ENCODE measurements at regions not wholly inside any gene's neighbourhood (a gene's known extent, or its start where the extent isn't known, plus 50 kb on each side); places are given as distances from the start of the nearest gene placed in this dataset.
A peak's percentile ranks its signal among the peaks of the same experiment; 100 is the strongest.

- Histone ChIP-seq H3K27me3 (no peaks in the 10 kb centered on the region), H3K4me1 (no peaks in the 10 kb centered on the region), H3K36me3 (no peaks in the 10 kb centered on the region), H3K9me3 (no peaks in the 10 kb centered on the region), H3K27ac (no peak overlapping the region), H3K4me3 (replicated peaks in 1 of 3) (no peak overlapping the region)
- TF ChIP-seq POLR2A (IDR thresholded peaks at IDR 0.05) (no peak), CTCF (IDR thresholded peaks at IDR 0.05) (peak in 1 of 6 experiments; percentile 4)
- WGBS, 2 donors = 66 to 67% methylated on average over 6 of the region's 6 CpGs
- peak; percentile 9 to 17 for DNase-seq
- intact Hi-C loops (cut with DNase I) = no loop called here
Observed at GRCh38 chr7:81470724-81471379, 299.0 kb downstream of the HGF start.

GRCh38 chr7:81469869-81470723 lies 299.8 kb downstream of the HGF start:
- Histone ChIP-seq H3K27me3 (no peaks in the 10 kb centered on the region), H3K4me3 (replicated peaks in 1 of 3) (no peak overlapping the region), H3K27ac (no peak overlapping the region), H3K9me3 (no peaks in the 10 kb centered on the region), H3K36me3 (no peaks in the 10 kb centered on the region), H3K4me1 (no peaks in the 10 kb centered on the region)
- intact Hi-C loops (cut with DNase I) = no loop called here
- WGBS, 2 donors = 38 to 42% methylated on average over 9 of the region's 9 CpGs
- peak; percentile 63 to 83 for DNase-seq
- peak in 5 of 6 experiments; percentile 44 to 73 (median 67) for TF ChIP-seq CTCF (IDR thresholded peaks at IDR 0.05)
- TF ChIP-seq POLR2A (IDR thresholded peaks at IDR 0.05) = no peak

- no peak overlapping the region for H3K4me3 ChIP-seq (replicated peaks in 1 of 3)
- H3K27ac ChIP-seq = no peak overlapping the region
- H3K27me3 ChIP-seq = no peaks in the 10 kb centered on the region
- no peak for TF ChIP-seq POLR2A (IDR thresholded peaks at IDR 0.05)
- TF ChIP-seq CTCF (IDR thresholded peaks at IDR 0.05) = no peak
- 58 to 67% methylated on average over 2 of the region's 2 CpGs for WGBS, 2 donors
- H3K36me3 ChIP-seq = no peaks in the 10 kb centered on the region
- intact Hi-C loops (cut with DNase I) = no loop called here
- no peaks in the 10 kb centered on the region for H3K9me3 ChIP-seq
- no peak for DNase-seq
- no peaks in the 10 kb centered on the region for H3K4me1 ChIP-seq
Observed at GRCh38 chr7:81469153-81469868, 300.5 kb downstream of the HGF start.

DNA sequence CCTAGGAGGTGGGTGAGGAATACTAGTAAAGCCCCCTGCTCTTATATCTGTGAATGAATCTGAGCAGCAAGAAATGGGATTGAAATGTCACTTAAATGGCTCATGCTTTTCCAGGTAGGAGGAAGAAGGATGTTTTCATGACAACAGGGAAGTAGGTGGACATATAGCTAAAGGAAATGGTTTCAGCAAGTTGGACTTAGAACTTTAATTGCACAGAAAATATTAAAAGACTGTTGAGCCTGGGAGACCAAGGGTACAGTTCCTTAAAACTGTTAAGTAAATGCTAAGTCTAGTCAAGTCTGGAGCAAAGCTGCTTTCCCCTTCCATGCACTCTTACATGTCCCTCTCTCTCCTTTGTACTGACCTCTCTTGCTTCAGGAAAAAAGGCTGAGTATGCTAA lies 301.3 kb downstream of the HGF start:
- H3K4me1 ChIP-seq = no peaks in the 10 kb centered on the region
- TF ChIP-seq CTCF (IDR thresholded peaks at IDR 0.05) (no peak), POLR2A (IDR thresholded peaks at IDR 0.05) (no peak)
- H3K4me3 ChIP-seq (replicated peaks in 1 of 3) = no peak overlapping the region
- intact Hi-C loops (cut with DNase I) = no loop called here
- H3K36me3 ChIP-seq = no peaks in the 10 kb centered on the region
- no peak for DNase-seq
- H3K27me3 ChIP-seq = no peaks in the 10 kb centered on the region
- no peak overlapping the region for H3K27ac ChIP-seq
- no peaks in the 10 kb centered on the region for H3K9me3 ChIP-seq

All from thyroid gland (tissue), 4 donors.